ENCODE measurements at regions not wholly inside any gene's neighbourhood (a gene's known extent, or its start where the extent isn't known, plus 50 kb on each side); places are given as distances from the start of the nearest gene placed in this dataset.

DNA sequence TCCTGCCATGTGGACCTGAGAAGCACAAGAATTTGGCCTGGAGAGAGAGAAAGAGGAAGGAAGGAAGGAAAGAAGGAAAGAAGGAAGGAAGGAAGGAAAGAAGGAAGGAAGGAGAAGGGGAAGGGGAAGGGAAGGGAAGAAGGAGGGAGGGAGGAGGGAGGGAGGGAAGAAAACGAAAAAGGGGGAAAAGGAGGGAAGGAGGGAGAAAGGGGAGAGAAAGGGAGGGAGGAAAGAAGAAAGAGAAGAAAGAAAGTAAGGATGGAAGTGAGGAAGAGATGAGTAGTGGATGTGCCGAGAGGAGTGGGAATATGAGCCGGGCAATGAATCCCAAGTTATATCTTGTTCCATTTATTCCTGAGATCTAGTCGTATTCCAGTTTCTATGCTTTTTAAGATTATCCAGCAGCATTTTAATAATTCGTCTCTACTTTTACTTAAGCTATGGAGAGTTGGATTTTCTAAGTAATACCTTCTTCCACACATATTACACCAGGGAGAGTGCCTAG, 247.8 kb downstream of the TDRD15 start:
- TF ChIP-seq, protein P1, sequence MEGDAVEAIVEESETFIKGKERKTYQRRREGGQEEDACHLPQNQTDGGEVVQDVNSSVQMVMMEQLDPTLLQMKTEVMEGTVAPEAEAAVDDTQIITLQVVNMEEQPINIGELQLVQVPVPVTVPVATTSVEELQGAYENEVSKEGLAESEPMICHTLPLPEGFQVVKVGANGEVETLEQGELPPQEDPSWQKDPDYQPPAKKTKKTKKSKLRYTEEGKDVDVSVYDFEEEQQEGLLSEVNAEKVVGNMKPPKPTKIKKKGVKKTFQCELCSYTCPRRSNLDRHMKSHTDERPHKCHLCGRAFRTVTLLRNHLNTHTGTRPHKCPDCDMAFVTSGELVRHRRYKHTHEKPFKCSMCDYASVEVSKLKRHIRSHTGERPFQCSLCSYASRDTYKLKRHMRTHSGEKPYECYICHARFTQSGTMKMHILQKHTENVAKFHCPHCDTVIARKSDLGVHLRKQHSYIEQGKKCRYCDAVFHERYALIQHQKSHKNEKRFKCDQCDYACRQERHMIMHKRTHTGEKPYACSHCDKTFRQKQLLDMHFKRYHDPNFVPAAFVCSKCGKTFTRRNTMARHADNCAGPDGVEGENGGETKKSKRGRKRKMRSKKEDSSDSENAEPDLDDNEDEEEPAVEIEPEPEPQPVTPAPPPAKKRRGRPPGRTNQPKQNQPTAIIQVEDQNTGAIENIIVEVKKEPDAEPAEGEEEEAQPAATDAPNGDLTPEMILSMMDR (IDR thresholded peaks at IDR 0.05) = no peak
- TF ChIP-seq POLR2A (IDR thresholded peaks at IDR 0.05) = no peak
- TF ChIP-seq EP300 (IDR thresholded peaks at IDR 0.05) = no peak

All from ovary (tissue), 3 donors.